OCI-LY7 (cell line): ENCODE measurements at regions not wholly inside any gene's neighbourhood (a gene's known extent, or its start where the extent isn't known, plus 50 kb on each side); places are given as distances from the start of the nearest gene placed in this dataset.

Experiments
- CTCF ChIP-seq: fragments of 200-600 bp; sonication (generic); conservative IDR thresholded peaks from 2 replicates; pipeline ENCODE4 v1.5.1; 2014; ENCODE audit warnings: mild to moderate bottlenecking, antibody characterized with exemption, low read length, moderate library complexity, mixed read lengths
- EZH2phosphoT487 ChIP-seq: fragments of 200-600 bp; sonication (generic); IDR thresholded peaks from 2 replicates; pipeline ENCODE4 v1.6.1; 2018; ENCODE audit warnings: low read depth, borderline replicate concordance, mild to moderate bottlenecking, mixed run types, antibody characterized with exemption, low read length, moderate library complexity, mixed read lengths

- TF ChIP-seq CTCF (no peak), EZH2phosphoT487 (no peak)
Measured at GRCh38 chr1:5599541-5599940, 392.7 kb downstream of the NPHP4 start.
